WTC11 (cell line): ENCODE measurements at regions not wholly inside any gene's neighbourhood (a gene's known extent, or its start where the extent isn't known, plus 50 kb on each side); places are given as distances from the start of the nearest gene placed in this dataset.

Source experiments
- ATAC-seq: fragments of 200-7000 bp; cut with Tn5 transposase; 2 replicates; pipeline ENCODE4 v1.10.0; 2021; ENCODE audit warnings: mild to moderate bottlenecking, moderate library complexity
- CTCF ChIA-PET: fragments of 300-600 bp; sonication (Branson Sonifier 250); formaldehyde crosslinking; loops from one replicate; lab custom pipeline; 2021; ENCODE audit warnings: antibody characterized with exemption; lab: Charles Lee
- POLR2A ChIA-PET: fragments of 350-600 bp; sonication (Branson Sonifier 250); formaldehyde crosslinking; loops from one replicate; lab custom pipeline; 2021; ENCODE audit warnings: antibody characterized with exemption; lab: Charles Lee
- DNase-seq: peaks from one replicate; pipeline ENCODE4 v3.0.0; 2021; ENCODE audit warnings: low spot score
- H3K27ac Mint-ChIP-seq: 2 replicates; pipeline ENCODE4 v1.8.0; 2021; ENCODE audit warnings: mixed read lengths
- H3K27me3 Mint-ChIP-seq: 2 replicates; pipeline ENCODE4 v1.8.0; 2021; ENCODE audit warnings: low read depth, mild to moderate bottlenecking, moderate library complexity, mixed read lengths
- H3K36me3 Mint-ChIP-seq: 2 replicates; pipeline ENCODE4 v1.8.0; 2021; ENCODE audit warnings: mixed read lengths
- H3K4me1 Mint-ChIP-seq: 2 replicates; pipeline ENCODE4 v1.8.0; 2022; ENCODE audit warnings: mixed read lengths
- H3K4me3 Mint-ChIP-seq: 2 replicates; pipeline ENCODE4 v1.8.0; 2021; ENCODE audit warnings: mild to moderate bottlenecking, moderate library complexity, mixed read lengths
- H3K9me3 Mint-ChIP-seq: 2 replicates; pipeline ENCODE4 v1.8.0; 2021; ENCODE audit warnings: mixed read lengths
- CREM ChIP-seq: sonication (generic); formaldehyde crosslinking; IDR thresholded peaks from 2 replicates; pipeline ENCODE4 v1.8.1; 2022; ENCODE audit warnings: mild to moderate bottlenecking, missing genetic modification reagents, moderate library complexity
- FOXK1 ChIP-seq: sonication (generic); formaldehyde crosslinking; IDR thresholded peaks from 2 replicates; pipeline ENCODE4 v1.8.0; 2022; ENCODE audit warnings: mild to moderate bottlenecking, moderate library complexity, missing genetic modification reagents
- GABPB1 ChIP-seq: sonication (generic); formaldehyde crosslinking; IDR thresholded peaks from 2 replicates; pipeline ENCODE4 v1.8.1; 2023; ENCODE audit warnings: mild to moderate bottlenecking, missing genetic modification reagents
- GRHL2 ChIP-seq: fragments of 250-450 bp; sonication (Bioruptor Pico); IDR thresholded peaks from 2 replicates; pipeline ENCODE4 v1.8.0; 2022; ENCODE audit warnings: mild to moderate bottlenecking, moderate library complexity; ENCODE audit not compliant: insufficient replicate concordance, severe bottlenecking
- JAZF1 ChIP-seq: fragments of 250-450 bp; sonication (Bioruptor Pico); IDR thresholded peaks from 2 replicates; pipeline ENCODE4 v1.9.0; 2021; ENCODE audit warnings: moderate library complexity, mild to moderate bottlenecking, inconsistent platforms
- KAT7 ChIP-seq: sonication (generic); formaldehyde crosslinking; IDR thresholded peaks from 2 replicates; pipeline ENCODE4 v1.8.1; 2023; ENCODE audit warnings: missing genetic modification reagents, mild to moderate bottlenecking, borderline replicate concordance
- NFATC4 ChIP-seq: fragments of 250-450 bp; sonication (Bioruptor Pico); IDR thresholded peaks from 2 replicates; pipeline ENCODE4 v1.9.0; 2021; ENCODE audit warnings: mild to moderate bottlenecking
- SMAD4 ChIP-seq: sonication (generic); formaldehyde crosslinking; IDR thresholded peaks from 2 replicates; pipeline ENCODE4 v1.8.0; 2022; ENCODE audit warnings: mild to moderate bottlenecking, missing genetic modification reagents
- TCF7 ChIP-seq: sonication (generic); formaldehyde crosslinking; IDR thresholded peaks from 2 replicates; pipeline ENCODE4 v1.8.0; 2022; ENCODE audit warnings: mild to moderate bottlenecking, low read depth, missing genetic modification reagents, moderate library complexity
- TEAD1 ChIP-seq: sonication (generic); formaldehyde crosslinking; IDR thresholded peaks from 2 replicates; pipeline ENCODE4 v1.8.0; 2022; ENCODE audit warnings: mild to moderate bottlenecking, missing genetic modification reagents
- ZNF317 ChIP-seq: sonication (generic); formaldehyde crosslinking; IDR thresholded peaks from 2 replicates; pipeline ENCODE4 v1.8.1; 2023; ENCODE audit warnings: low read depth, mild to moderate bottlenecking, moderate library complexity, missing genetic modification reagents, borderline replicate concordance
- ZNF396 ChIP-seq: fragments of 250-450 bp; sonication (Bioruptor Pico); IDR thresholded peaks from 2 replicates; pipeline ENCODE4 v1.8.0; 2021; ENCODE audit warnings: mild to moderate bottlenecking, moderate library complexity, borderline replicate concordance
- TF ChIP-seq, protein P1 (sequence below): fragments of 250-450 bp; sonication (Bioruptor Pico); IDR thresholded peaks from 2 replicates; pipeline ENCODE4 v1.9.0; 2021; ENCODE audit warnings: moderate library complexity, mild to moderate bottlenecking, inconsistent platforms, borderline replicate concordance
- TF ChIP-seq, protein P2 (sequence below): sonication (generic); formaldehyde crosslinking; IDR thresholded peaks from 2 replicates; pipeline ENCODE4 v1.8.0; 2023; ENCODE audit warnings: missing genetic modification reagents
- TF ChIP-seq, protein P3 (sequence below): sonication (generic); formaldehyde crosslinking; IDR thresholded peaks from 2 replicates; pipeline ENCODE4 v1.8.1; 2022; ENCODE audit warnings: missing genetic modification reagents, borderline replicate concordance
- TF ChIP-seq, protein P4 (sequence below): sonication (generic); formaldehyde crosslinking; IDR thresholded peaks from 2 replicates; pipeline ENCODE4 v1.8.1; 2023; ENCODE audit warnings: mild to moderate bottlenecking, missing genetic modification reagents
- TF ChIP-seq, protein P5 (sequence below): sonication (generic); formaldehyde crosslinking; IDR thresholded peaks from 2 replicates; pipeline ENCODE4 v1.8.0; 2023; ENCODE audit warnings: missing genetic modification reagents, mild to moderate bottlenecking, borderline replicate concordance
- TF ChIP-seq, protein P6 (sequence below): sonication (generic); formaldehyde crosslinking; IDR thresholded peaks from 2 replicates; pipeline ENCODE4 v1.8.0; 2023; ENCODE audit warnings: mild to moderate bottlenecking, missing genetic modification reagents

DNA sequence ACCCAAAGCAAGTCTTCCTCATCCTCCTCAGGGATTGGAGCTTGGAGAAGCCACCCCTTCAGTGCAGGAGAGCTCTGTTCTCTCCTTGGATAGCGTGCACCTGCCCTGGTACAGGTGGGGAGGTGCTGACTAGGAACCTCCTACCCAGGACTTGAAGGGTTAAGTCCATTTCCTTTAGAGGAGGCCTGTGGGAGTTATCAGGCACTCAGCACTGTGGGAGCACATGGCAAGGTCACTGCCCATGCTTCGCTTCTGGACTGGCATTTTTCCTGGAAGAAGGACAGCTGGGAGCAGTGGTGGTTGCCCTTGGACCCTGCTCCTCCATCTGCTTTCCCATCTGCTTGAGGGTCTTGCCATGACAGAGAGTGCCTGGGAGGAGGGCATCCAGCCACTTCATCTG lies 142.8 kb downstream of the CXCL12 start:
- TF ChIP-seq GABPB1 (no peak), FOXK1 (CRISPR knock-in tag) (no peak), KAT7 (no peak)
- TF ChIP-seq, protein P1, sequence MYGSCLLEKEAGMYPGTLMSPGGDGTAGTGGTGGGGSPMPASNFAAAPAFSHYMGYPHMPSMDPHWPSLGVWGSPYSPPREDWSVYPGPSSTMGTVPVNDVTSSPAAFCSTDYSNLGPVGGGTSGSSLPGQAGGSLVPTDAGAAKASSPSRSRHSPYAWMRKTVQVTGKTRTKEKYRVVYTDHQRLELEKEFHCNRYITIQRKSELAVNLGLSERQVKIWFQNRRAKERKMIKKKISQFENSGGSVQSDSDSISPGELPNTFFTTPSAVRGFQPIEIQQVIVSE = no peak
- TF ChIP-seq, protein P2, sequence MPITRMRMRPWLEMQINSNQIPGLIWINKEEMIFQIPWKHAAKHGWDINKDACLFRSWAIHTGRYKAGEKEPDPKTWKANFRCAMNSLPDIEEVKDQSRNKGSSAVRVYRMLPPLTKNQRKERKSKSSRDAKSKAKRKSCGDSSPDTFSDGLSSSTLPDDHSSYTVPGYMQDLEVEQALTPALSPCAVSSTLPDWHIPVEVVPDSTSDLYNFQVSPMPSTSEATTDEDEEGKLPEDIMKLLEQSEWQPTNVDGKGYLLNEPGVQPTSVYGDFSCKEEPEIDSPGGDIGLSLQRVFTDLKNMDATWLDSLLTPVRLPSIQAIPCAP = no peak
- TF ChIP-seq, all 79 proteins: peak for 0
- Mint-ChIP-seq H3K36me3 (peaks cover 9% of the 10 kb centered on the region), H3K27me3 (peaks cover 72% of the 10 kb centered on the region), H3K9me3 (peaks cover 23% of the 10 kb centered on the region), H3K4me3 (no peak overlapping the region), H3K4me1 (peaks cover 12% of the 10 kb centered on the region), H3K27ac (no peak overlapping the region)
- ChIA-PET CTCF (no interaction called here), POLR2A (no interaction called here)
- ATAC-seq (no peak), DNase-seq (no peak)

DNA sequence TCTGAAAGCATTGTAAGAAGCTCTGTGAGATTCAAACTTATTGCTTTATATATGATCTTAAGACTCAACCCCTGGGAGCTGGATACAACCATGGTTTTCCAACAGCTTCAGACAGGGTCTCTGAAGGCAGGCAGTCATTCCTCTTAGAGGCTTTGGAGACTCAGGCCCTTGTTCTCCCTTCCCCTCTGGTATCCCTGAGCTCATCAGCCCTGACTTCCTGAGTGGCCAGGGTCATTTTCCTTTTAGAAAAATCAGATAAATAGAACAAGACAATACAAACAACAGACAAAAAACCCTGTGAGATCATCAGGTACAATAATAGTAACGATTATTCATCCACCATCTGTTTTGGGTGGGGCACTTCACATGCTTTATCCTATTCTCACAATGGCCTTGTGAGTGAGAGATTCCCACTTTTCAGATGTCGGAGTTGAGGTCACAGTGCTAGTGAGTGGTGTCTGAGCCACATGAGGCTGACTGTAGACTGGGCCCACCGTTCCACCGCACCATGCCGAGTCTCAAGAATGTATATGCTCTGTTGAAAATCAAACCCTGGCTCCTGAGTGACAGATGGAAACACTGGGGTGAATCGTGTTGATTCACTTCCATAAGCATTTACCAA lies 144.2 kb downstream of the CXCL12 start:
- no peak for ATAC-seq
- peaks cover 17% of the 10 kb centered on the region for H3K9me3 Mint-ChIP-seq
- no peak overlapping the region for H3K4me3 Mint-ChIP-seq
- ChIA-PET POLR2A (no interaction called here), CTCF (no interaction called here)
- H3K36me3 Mint-ChIP-seq = no peaks in the 10 kb centered on the region
- H3K4me1 Mint-ChIP-seq = peaks cover 12% of the 10 kb centered on the region
- H3K27me3 Mint-ChIP-seq = peaks cover 68% of the 10 kb centered on the region
- TF ChIP-seq GRHL2 (CRISPR knock-in tag) = no peak
- TF ChIP-seq TCF7 (CRISPR knock-in tag) = no peak
- no peak for TF ChIP-seq CREM
- no peak for TF ChIP-seq SMAD4
- no peak for TF ChIP-seq TEAD1
- no peak for TF ChIP-seq ZNF396 (CRISPR knock-in tag)
- no peak for TF ChIP-seq FOXK1 (CRISPR knock-in tag)
- TF ChIP-seq, protein P1 = no peak
- no peak for TF ChIP-seq JAZF1 (CRISPR knock-in tag)
- TF ChIP-seq, protein P3, sequence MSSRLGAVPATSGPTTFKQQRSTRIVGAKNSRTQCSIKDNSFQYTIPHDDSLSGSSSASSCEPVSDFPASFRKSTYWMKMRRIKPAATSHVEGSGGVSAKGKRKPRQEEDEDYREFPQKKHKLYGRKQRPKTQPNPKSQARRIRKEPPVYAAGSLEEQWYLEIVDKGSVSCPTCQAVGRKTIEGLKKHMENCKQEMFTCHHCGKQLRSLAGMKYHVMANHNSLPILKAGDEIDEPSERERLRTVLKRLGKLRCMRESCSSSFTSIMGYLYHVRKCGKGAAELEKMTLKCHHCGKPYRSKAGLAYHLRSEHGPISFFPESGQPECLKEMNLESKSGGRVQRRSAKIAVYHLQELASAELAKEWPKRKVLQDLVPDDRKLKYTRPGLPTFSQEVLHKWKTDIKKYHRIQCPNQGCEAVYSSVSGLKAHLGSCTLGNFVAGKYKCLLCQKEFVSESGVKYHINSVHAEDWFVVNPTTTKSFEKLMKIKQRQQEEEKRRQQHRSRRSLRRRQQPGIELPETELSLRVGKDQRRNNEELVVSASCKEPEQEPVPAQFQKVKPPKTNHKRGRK (CRISPR knock-in tag) = no peak
- TF ChIP-seq NFATC4 (CRISPR knock-in tag) = no peak
- TF ChIP-seq, protein P4, sequence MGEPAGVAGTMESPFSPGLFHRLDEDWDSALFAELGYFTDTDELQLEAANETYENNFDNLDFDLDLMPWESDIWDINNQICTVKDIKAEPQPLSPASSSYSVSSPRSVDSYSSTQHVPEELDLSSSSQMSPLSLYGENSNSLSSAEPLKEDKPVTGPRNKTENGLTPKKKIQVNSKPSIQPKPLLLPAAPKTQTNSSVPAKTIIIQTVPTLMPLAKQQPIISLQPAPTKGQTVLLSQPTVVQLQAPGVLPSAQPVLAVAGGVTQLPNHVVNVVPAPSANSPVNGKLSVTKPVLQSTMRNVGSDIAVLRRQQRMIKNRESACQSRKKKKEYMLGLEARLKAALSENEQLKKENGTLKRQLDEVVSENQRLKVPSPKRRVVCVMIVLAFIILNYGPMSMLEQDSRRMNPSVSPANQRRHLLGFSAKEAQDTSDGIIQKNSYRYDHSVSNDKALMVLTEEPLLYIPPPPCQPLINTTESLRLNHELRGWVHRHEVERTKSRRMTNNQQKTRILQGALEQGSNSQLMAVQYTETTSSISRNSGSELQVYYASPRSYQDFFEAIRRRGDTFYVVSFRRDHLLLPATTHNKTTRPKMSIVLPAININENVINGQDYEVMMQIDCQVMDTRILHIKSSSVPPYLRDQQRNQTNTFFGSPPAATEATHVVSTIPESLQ (CRISPR knock-in tag) = no peak
- TF ChIP-seq, protein P5, sequence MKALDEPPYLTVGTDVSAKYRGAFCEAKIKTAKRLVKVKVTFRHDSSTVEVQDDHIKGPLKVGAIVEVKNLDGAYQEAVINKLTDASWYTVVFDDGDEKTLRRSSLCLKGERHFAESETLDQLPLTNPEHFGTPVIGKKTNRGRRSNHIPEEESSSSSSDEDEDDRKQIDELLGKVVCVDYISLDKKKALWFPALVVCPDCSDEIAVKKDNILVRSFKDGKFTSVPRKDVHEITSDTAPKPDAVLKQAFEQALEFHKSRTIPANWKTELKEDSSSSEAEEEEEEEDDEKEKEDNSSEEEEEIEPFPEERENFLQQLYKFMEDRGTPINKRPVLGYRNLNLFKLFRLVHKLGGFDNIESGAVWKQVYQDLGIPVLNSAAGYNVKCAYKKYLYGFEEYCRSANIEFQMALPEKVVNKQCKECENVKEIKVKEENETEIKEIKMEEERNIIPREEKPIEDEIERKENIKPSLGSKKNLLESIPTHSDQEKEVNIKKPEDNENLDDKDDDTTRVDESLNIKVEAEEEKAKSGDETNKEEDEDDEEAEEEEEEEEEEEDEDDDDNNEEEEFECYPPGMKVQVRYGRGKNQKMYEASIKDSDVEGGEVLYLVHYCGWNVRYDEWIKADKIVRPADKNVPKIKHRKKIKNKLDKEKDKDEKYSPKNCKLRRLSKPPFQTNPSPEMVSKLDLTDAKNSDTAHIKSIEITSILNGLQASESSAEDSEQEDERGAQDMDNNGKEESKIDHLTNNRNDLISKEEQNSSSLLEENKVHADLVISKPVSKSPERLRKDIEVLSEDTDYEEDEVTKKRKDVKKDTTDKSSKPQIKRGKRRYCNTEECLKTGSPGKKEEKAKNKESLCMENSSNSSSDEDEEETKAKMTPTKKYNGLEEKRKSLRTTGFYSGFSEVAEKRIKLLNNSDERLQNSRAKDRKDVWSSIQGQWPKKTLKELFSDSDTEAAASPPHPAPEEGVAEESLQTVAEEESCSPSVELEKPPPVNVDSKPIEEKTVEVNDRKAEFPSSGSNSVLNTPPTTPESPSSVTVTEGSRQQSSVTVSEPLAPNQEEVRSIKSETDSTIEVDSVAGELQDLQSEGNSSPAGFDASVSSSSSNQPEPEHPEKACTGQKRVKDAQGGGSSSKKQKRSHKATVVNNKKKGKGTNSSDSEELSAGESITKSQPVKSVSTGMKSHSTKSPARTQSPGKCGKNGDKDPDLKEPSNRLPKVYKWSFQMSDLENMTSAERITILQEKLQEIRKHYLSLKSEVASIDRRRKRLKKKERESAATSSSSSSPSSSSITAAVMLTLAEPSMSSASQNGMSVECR (CRISPR knock-in tag) = no peak
- TF ChIP-seq, protein P6, sequence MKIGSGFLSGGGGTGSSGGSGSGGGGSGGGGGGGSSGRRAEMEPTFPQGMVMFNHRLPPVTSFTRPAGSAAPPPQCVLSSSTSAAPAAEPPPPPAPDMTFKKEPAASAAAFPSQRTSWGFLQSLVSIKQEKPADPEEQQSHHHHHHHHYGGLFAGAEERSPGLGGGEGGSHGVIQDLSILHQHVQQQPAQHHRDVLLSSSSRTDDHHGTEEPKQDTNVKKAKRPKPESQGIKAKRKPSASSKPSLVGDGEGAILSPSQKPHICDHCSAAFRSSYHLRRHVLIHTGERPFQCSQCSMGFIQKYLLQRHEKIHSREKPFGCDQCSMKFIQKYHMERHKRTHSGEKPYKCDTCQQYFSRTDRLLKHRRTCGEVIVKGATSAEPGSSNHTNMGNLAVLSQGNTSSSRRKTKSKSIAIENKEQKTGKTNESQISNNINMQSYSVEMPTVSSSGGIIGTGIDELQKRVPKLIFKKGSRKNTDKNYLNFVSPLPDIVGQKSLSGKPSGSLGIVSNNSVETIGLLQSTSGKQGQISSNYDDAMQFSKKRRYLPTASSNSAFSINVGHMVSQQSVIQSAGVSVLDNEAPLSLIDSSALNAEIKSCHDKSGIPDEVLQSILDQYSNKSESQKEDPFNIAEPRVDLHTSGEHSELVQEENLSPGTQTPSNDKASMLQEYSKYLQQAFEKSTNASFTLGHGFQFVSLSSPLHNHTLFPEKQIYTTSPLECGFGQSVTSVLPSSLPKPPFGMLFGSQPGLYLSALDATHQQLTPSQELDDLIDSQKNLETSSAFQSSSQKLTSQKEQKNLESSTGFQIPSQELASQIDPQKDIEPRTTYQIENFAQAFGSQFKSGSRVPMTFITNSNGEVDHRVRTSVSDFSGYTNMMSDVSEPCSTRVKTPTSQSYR = no peak
- no peak for TF ChIP-seq ZNF317 (CRISPR knock-in tag)
- DNase-seq = no peak
- H3K27ac Mint-ChIP-seq = no peak overlapping the region
